A549 (cell line): ENCODE measurements at regions not wholly inside any gene's neighbourhood (a gene's known extent, or its start where the extent isn't known, plus 50 kb on each side); places are given as distances from the start of the nearest gene placed in this dataset.

Experiments used
- ATAC-seq, 2 experiments: fragments of 200-7000 bp in 1 of 2; fragments of >200 bp in 1 of 2; cut with Nextera tagmentation in 1 of 2; cut with Tn5 transposase in 1 of 2; 3 replicates each; pipeline versions ENCODE4 v1.8.0 to v1.9.1; 2018 to 2020; ENCODE audit warnings: mild to moderate bottlenecking in 1 of 2, moderate library complexity in 1 of 2
- CTCF ChIA-PET: fragments of 300-600 bp; sonication (Branson Sonifier 250); formaldehyde crosslinking; extraction: SDS; loops from one replicate; lab custom pipeline; 2021; ENCODE audit warnings: antibody characterized with exemption, inconsistent platforms; lab: Yijun Ruan, JAX
- POLR2A ChIA-PET: fragments of 350-600 bp; formaldehyde crosslinking; extraction: SDS; loops from one replicate; lab custom pipeline; 2021; ENCODE audit warnings: antibody characterized with exemption, inconsistent platforms; lab: Yijun Ruan, JAX
- DNase-seq, 2 experiments: peaks; one replicate each; pipeline versions ENCODE4 v3.0.0 to v3.0.0-alpha.2; 2011 to 2016; ENCODE audit warnings: low read depth in 1 of 2, low spot score in 1 of 2
- FAIRE-seq: peaks from 2 replicates; lab custom pipeline; 2011; peaks lifted over from hg19 to GRCh38; lab: Jason Lieb, UNC
- H3K27ac ChIP-seq, 2 experiments: fragments of >200 bp; sonication (Bioruptor Twin); formaldehyde crosslinking; 3 replicates each; pipeline ENCODE4 v1.5.1; 2016 to 2017
- H3K4me1 ChIP-seq: fragments of >200 bp; sonication (Bioruptor Twin); formaldehyde crosslinking; 3 replicates; pipeline ENCODE4 v1.6.1; 2016
- H3K4me2 ChIP-seq: fragments of >200 bp; sonication (Bioruptor Twin); formaldehyde crosslinking; 3 replicates; pipeline ENCODE4 v1.6.1; 2016
- H3K4me3 ChIP-seq: fragments of >200 bp; sonication (Bioruptor Twin); formaldehyde crosslinking; 3 replicates; pipeline ENCODE4 v1.5.1; 2016
- H3K9me3 ChIP-seq: fragments of >200 bp; sonication (Bioruptor Twin); formaldehyde crosslinking; 3 replicates; pipeline ENCODE4 v1.6.1; 2016
- CBX2 ChIP-seq: fragments of 200-600 bp; sonication (generic); IDR thresholded peaks from 2 replicates; pipeline ENCODE4 v1.6.1; 2016; ENCODE audit warnings: low read depth, mild to moderate bottlenecking, borderline replicate concordance
- CEBPB ChIP-seq, 2 experiments: fragments of >200 bp in 1 of 2; sonication (Bioruptor Twin) in 1 of 2; formaldehyde crosslinking in 1 of 2; IDR thresholded peaks; 2 replicates each; pipeline ENCODE4 v1.6.1; 2012 to 2016
- E2F6 ChIP-seq: IDR thresholded peaks from 2 replicates; pipeline ENCODE4 v1.6.1; 2012; ENCODE audit warnings: low read depth, borderline replicate concordance
- HDAC2 ChIP-seq: fragments of 200-600 bp; sonication (generic); IDR thresholded peaks from 2 replicates; pipeline ENCODE4 v1.6.1; 2016
- HES2 ChIP-seq: fragments of >200 bp; sonication (Bioruptor Twin); formaldehyde crosslinking; IDR thresholded peaks from 2 replicates; pipeline ENCODE4 v1.6.1; 2016
- HMGXB4 ChIP-seq: fragments of 250-450 bp; sonication (Bioruptor Pico); IDR thresholded peaks from 2 replicates; pipeline ENCODE4 v1.5.0; 2021; ENCODE audit warnings: mild to moderate bottlenecking, moderate library complexity, borderline replicate concordance
- HOXB5 ChIP-seq: fragments of 250-450 bp; sonication (Bioruptor Pico); IDR thresholded peaks from 2 replicates; pipeline ENCODE4 v1.5.0; 2020; ENCODE audit warnings: mild to moderate bottlenecking, moderate library complexity
- JUN ChIP-seq, 2 experiments: fragments of >200 bp; sonication (Bioruptor Twin); formaldehyde crosslinking; IDR thresholded peaks; 2 replicates in 1 of 2; 3 replicates in 1 of 2; pipeline ENCODE4 v1.6.1; 2016 to 2017
- JUNB ChIP-seq: fragments of >200 bp; sonication (Bioruptor Twin); formaldehyde crosslinking; IDR thresholded peaks from 2 replicates; pipeline ENCODE4 v1.6.1; 2016
- MAFK ChIP-seq: fragments of 450-650 bp; IDR thresholded peaks from 2 replicates; pipeline ENCODE4 v1.6.1; 2014; ENCODE audit not compliant: partially characterized antibody
- MAX ChIP-seq: IDR thresholded peaks from 2 replicates; pipeline ENCODE4 v1.6.1; 2012
- MAZ ChIP-seq: fragments of 150-350 bp; IDR thresholded peaks from 2 replicates; pipeline ENCODE4 v1.6.1; 2014; ENCODE audit warnings: antibody characterized with exemption, low read depth, low read length, borderline replicate concordance
- NFE2L2 ChIP-seq: fragments of 150-350 bp; conservative IDR thresholded peaks from 2 replicates; pipeline ENCODE4 v1.6.1; 2014; ENCODE audit warnings: low read length
- NPAS2 ChIP-seq: fragments of 250-450 bp; sonication (Bioruptor Pico); IDR thresholded peaks from 2 replicates; pipeline ENCODE4 v1.8.0; 2022; ENCODE audit warnings: mild to moderate bottlenecking, moderate library complexity, borderline replicate concordance
- NR3C1 ChIP-seq: fragments of >200 bp; sonication (Bioruptor Twin); formaldehyde crosslinking; IDR thresholded peaks from 3 replicates; pipeline ENCODE4 v1.6.1; 2017
- PBX3 ChIP-seq: IDR thresholded peaks from 2 replicates; pipeline ENCODE4 v1.6.1; 2012
- POLR2AphosphoS2 ChIP-seq: conservative IDR thresholded peaks from 2 replicates; pipeline ENCODE4 v1.6.1; 2012; ENCODE audit warnings: low read length, improper control_type of control experiment, inconsistent platforms
- RCOR1 ChIP-seq: fragments of 150-350 bp; IDR thresholded peaks from 2 replicates; pipeline ENCODE4 v1.6.1; 2014; ENCODE audit warnings: antibody characterized with exemption, low read length, low read depth
- RNF2 ChIP-seq: fragments of 200-600 bp; sonication (generic); IDR thresholded peaks from 2 replicates; pipeline ENCODE4 v1.6.1; 2016; ENCODE audit warnings: low read depth, mild to moderate bottlenecking, antibody characterized with exemption, moderate library complexity, borderline replicate concordance
- WGBS: methylation state at CpG from one replicate; pipeline ENCODE4 v1.1.6; 2017; ENCODE audit errors: missing lambda C conversion rate; 5-methylcytosine and 5-hydroxymethylcytosine counted together

GRCh38 chr13:44124352-44124751, 244.6 kb downstream of the LACC1 start (continued):
- no peak for TF ChIP-seq HMGXB4 (CRISPR knock-in tag)
- no peak for TF ChIP-seq HES2
- TF ChIP-seq E2F6 = no peak
- TF ChIP-seq JUN (IDR thresholded peaks at IDR 0.05) = no peak
- TF ChIP-seq MAFK = no peak
- no peak for TF ChIP-seq POLR2AphosphoS2
- TF ChIP-seq MAX = no peak

GRCh38 chr13:44125943-44126469, 246.3 kb downstream of the LACC1 start:
- ATAC-seq (no peak), FAIRE-seq (no peak)
- POLR2A ChIA-PET = no interaction called here
- H3K4me3 ChIP-seq = no peak overlapping the region
- H3K4me2 ChIP-seq = no peak overlapping the region
- no peaks in the 10 kb centered on the region for H3K4me1 ChIP-seq
- 44% methylated on average over 3 of the region's 3 CpGs for WGBS
- TF ChIP-seq NR3C1 (no peak), PBX3 (no peak), HES2 (no peak), JUN (IDR thresholded peaks at IDR 0.05) (no peak)
- TF ChIP-seq, all 56 proteins: peak for 0
- no peak for DNase-seq
- Histone ChIP-seq H3K9me3 (peaks cover 14% of the 10 kb centered on the region; the same call in 2 of the 3 replicates), H3K27ac (no peak overlapping the region)
- CTCF ChIA-PET = interaction anchor here (0.6 to 1.3 kb wide), 2 partner anchors 11 to 17 kb away, joined by 3 to 4 read pairs; no protein-coding TSS in a partner anchor

- Histone ChIP-seq H3K27ac (no peak overlapping the region), H3K4me1 (peaks cover 5% of the 10 kb centered on the region; the same call in 1 of the 3 replicates), H3K4me3 (no peak overlapping the region), H3K9me3 (peaks cover 7% of the 10 kb centered on the region; the same call in 2 of the 3 replicates), H3K4me2 (no peak overlapping the region)
- POLR2A ChIA-PET = no interaction called here
- WGBS = 93% methylated on average over 7 of the region's 7 CpGs
- DNase-seq (no peak), ATAC-seq (no peak), FAIRE-seq (no peak)
- CTCF ChIA-PET = no interaction called here
- TF ChIP-seq CEBPB (IDR thresholded peaks at IDR 0.05) (no peak), NPAS2 (CRISPR knock-in tag) (no peak), MAZ (no peak), JUNB (no peak), CBX2 (no peak), NFE2L2 (no peak), HOXB5 (CRISPR knock-in tag) (no peak), RCOR1 (no peak), RNF2 (no peak), HDAC2 (no peak)
Measured at GRCh38 chr13:44128552-44129001, 245.0 kb upstream of the SERP2 start.
